ENCODE measurements at regions not wholly inside any gene's neighbourhood (a gene's known extent, or its start where the extent isn't known, plus 50 kb on each side); places are given as distances from the start of the nearest gene placed in this dataset.

GRCh38 chr3:174681784-174682183 is 177.3 kb upstream of the NAALADL2 start:
- Mint-ChIP-seq H3K4me3 (no peak overlapping the region), H3K27ac (no peak overlapping the region), H3K9me3 (peaks cover 6% of the 10 kb centered on the region), H3K27me3 (ENCODE audit: low read depth, poor library complexity) (no peaks in the 10 kb centered on the region), H3K36me3 (ENCODE audit: low read depth) (no peaks in the 10 kb centered on the region), H3K4me1 (no peaks in the 10 kb centered on the region)
- no peak for TF ChIP-seq CTCF (IDR thresholded peaks at IDR 0.05)
- DNase-seq, result no peak

GRCh38 chr3:174685796-174686195 is 173.3 kb upstream of the NAALADL2 start:
- no peak for TF ChIP-seq CTCF (IDR thresholded peaks at IDR 0.05)
- Mint-ChIP-seq H3K27ac (no peak overlapping the region), H3K27me3 (ENCODE audit: low read depth, poor library complexity) (no peaks in the 10 kb centered on the region), H3K9me3 (peaks cover 6% of the 10 kb centered on the region), H3K36me3 (ENCODE audit: low read depth) (no peaks in the 10 kb centered on the region), H3K4me3 (no peak overlapping the region), H3K4me1 (no peaks in the 10 kb centered on the region)
- no peak for DNase-seq

- no peaks in the 10 kb centered on the region for H3K27me3 Mint-ChIP-seq (ENCODE audit: low read depth, poor library complexity)
- no peak for TF ChIP-seq CTCF (IDR thresholded peaks at IDR 0.05)
These were observed 161.8 kb upstream of the NAALADL2 start for GRCh38 chr3:174697310-174697709.

GRCh38 chr3:174700736-174701135 is 158.4 kb upstream of the NAALADL2 start:
- H3K4me3 Mint-ChIP-seq, result no peak overlapping the region
- no peaks in the 10 kb centered on the region for H3K27me3 Mint-ChIP-seq (ENCODE audit: low read depth, poor library complexity)
- no peak overlapping the region for H3K27ac Mint-ChIP-seq
- no peaks in the 10 kb centered on the region for H3K9me3 Mint-ChIP-seq
- TF ChIP-seq CTCF (IDR thresholded peaks at IDR 0.05), result no peak
- no peak for DNase-seq
- no peaks in the 10 kb centered on the region for H3K36me3 Mint-ChIP-seq (ENCODE audit: low read depth)
- H3K4me1 Mint-ChIP-seq, result no peaks in the 10 kb centered on the region

More at GRCh38 chr3:174697310-174697709, 161.8 kb upstream of the NAALADL2 start:
- Mint-ChIP-seq H3K27ac (no peak overlapping the region), H3K36me3 (ENCODE audit: low read depth) (no peaks in the 10 kb centered on the region), H3K4me1 (no peaks in the 10 kb centered on the region), H3K9me3 (no peaks in the 10 kb centered on the region), H3K4me3 (no peak overlapping the region)
- no peak for DNase-seq

GRCh38 chr3:174710612-174711011 is 148.5 kb upstream of the NAALADL2 start:
- no peak overlapping the region for H3K27ac Mint-ChIP-seq
- H3K4me1 Mint-ChIP-seq, result no peaks in the 10 kb centered on the region
- no peak overlapping the region for H3K4me3 Mint-ChIP-seq
- no peak for TF ChIP-seq CTCF (IDR thresholded peaks at IDR 0.05)
- peaks cover 7% of the 10 kb centered on the region for H3K9me3 Mint-ChIP-seq
- no peaks in the 10 kb centered on the region for H3K36me3 Mint-ChIP-seq (ENCODE audit: low read depth)
- H3K27me3 Mint-ChIP-seq (ENCODE audit: low read depth, poor library complexity), result peaks cover 5% of the 10 kb centered on the region
- no peak for DNase-seq

GRCh38 chr3:174715386-174715785 is 143.7 kb upstream of the NAALADL2 start:
- no peak for TF ChIP-seq CTCF (IDR thresholded peaks at IDR 0.05)
- Mint-ChIP-seq H3K27me3 (ENCODE audit: low read depth, poor library complexity) (peaks cover under 1% of the 10 kb centered on the region), H3K4me1 (no peaks in the 10 kb centered on the region), H3K27ac (no peak overlapping the region), H3K4me3 (no peak overlapping the region), H3K9me3 (peaks cover 7% of the 10 kb centered on the region), H3K36me3 (ENCODE audit: low read depth) (no peaks in the 10 kb centered on the region)
- DNase-seq, result no peak

Measured in nephron progenitor cell (in vitro differentiated cells).